22Rv1 (cell line): ENCODE measurements at regions not wholly inside any gene's neighbourhood (a gene's known extent, or its start where the extent isn't known, plus 50 kb on each side); places are given as distances from the start of the nearest gene placed in this dataset.
"Not testable (repeated sequence)": the region's sequence is repeated elsewhere in the genome, so short reads cannot be mapped to it uniquely, and the experiment has no call there.

Experiments
- H3K27ac ChIP-seq: fragments of 450-650 bp; 2 replicates; pipeline ENCODE4 v1.5.1; 2017
- ZFX ChIP-seq: fragments of 450-650 bp; IDR thresholded peaks from 2 replicates; pipeline ENCODE4 v1.6.1; 2017; ENCODE audit warnings: antibody characterized with exemption, borderline replicate concordance
- TF ChIP-seq, protein P1 (sequence below): fragments of 450-650 bp; IDR thresholded peaks from 2 replicates; pipeline ENCODE4 v1.5.1; 2017; ENCODE audit warnings: mild to moderate bottlenecking

DNA sequence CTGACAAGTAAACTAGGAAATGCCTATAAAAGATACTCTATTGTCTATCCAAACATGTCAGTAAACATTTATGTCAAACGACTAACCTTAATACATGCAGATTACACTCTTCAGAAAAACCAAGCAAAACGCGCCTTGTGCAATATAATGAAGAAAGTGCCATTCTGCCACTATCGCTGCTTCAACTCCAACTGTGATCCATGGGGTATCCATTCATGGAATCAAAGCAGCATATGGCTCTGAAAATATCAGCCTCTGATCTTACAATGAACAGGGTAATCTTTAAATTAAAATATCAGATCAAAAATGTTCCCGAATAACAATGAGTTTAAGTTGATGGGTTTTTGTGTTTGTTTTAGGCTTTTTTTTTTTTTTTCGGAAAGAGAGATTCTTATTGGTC is 105.5 kb upstream of the SETMAR start:
- H3K27ac ChIP-seq = no peak overlapping the region
- no peak for TF ChIP-seq ZFX
- TF ChIP-seq, protein P1, sequence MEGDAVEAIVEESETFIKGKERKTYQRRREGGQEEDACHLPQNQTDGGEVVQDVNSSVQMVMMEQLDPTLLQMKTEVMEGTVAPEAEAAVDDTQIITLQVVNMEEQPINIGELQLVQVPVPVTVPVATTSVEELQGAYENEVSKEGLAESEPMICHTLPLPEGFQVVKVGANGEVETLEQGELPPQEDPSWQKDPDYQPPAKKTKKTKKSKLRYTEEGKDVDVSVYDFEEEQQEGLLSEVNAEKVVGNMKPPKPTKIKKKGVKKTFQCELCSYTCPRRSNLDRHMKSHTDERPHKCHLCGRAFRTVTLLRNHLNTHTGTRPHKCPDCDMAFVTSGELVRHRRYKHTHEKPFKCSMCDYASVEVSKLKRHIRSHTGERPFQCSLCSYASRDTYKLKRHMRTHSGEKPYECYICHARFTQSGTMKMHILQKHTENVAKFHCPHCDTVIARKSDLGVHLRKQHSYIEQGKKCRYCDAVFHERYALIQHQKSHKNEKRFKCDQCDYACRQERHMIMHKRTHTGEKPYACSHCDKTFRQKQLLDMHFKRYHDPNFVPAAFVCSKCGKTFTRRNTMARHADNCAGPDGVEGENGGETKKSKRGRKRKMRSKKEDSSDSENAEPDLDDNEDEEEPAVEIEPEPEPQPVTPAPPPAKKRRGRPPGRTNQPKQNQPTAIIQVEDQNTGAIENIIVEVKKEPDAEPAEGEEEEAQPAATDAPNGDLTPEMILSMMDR = no peak

DNA sequence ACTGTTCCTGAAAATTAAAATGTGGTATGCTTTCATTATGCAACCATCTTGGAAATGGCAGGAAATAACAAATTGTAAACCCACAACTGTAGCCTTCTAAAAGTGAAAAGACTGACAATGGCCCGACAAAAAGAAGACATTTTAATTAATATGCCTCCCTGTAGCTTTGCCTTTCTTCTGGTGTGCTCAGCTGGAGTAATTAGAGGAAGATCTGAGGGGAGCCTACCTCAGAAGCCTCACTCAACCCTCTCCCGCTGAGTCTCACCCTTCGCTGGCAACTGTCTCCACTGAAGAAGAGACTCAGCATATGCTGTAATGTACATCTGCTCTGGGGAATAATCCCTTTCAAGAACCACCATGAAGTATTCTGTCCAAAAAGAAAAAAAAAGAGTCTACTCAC is 104.7 kb upstream of the SETMAR start:
- TF ChIP-seq ZFX = no peak
- TF ChIP-seq, protein P1 = no peak
- no peak overlapping the region for H3K27ac ChIP-seq

- not testable (repeated sequence) for H3K27ac ChIP-seq
Measured at GRCh38 chr3:4204776-4205175, 98.4 kb upstream of the SETMAR start.

DNA sequence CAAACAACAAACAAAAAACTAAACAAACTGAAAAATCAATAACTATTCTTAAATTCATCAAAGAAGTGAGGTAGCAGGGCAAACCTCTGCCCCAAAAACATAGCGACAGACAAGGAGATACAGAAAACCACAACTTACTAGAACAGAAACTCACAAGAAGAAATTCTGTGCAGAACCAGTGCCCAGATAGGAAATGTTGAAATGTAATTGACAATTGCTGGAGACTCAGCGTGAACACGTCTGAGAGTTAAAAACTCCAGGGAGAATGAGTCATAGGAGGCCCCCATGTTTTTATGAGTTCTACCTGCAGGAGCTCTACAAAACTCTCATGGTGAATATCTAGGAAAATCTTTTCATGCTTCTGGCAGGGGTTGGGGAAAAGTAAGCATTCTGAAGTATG is 95.5 kb upstream of the SETMAR start:
- H3K27ac ChIP-seq = no peak overlapping the region
- TF ChIP-seq, protein P1 = no peak
- no peak for TF ChIP-seq ZFX

DNA sequence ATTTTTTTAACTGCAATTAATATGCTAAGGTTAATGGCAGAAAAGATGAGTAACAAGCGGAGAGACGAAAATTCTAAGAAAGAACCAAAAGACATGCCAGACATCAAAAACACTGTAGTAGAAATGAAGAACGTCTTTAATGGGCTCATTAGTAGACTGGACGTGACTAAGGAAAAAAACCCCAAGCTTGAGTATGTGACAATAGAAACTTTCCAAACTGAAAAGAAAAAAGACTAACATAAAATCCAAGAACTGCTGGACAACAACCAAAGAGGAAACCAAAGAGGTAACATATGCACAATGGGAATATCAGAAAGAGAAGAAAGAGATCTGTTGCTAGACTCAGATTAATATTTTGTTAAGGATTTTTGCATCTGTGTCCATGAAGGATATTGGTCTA is 94.6 kb upstream of the SETMAR start:
- no peak overlapping the region for H3K27ac ChIP-seq
- TF ChIP-seq, protein P1 = no peak
- no peak for TF ChIP-seq ZFX

DNA sequence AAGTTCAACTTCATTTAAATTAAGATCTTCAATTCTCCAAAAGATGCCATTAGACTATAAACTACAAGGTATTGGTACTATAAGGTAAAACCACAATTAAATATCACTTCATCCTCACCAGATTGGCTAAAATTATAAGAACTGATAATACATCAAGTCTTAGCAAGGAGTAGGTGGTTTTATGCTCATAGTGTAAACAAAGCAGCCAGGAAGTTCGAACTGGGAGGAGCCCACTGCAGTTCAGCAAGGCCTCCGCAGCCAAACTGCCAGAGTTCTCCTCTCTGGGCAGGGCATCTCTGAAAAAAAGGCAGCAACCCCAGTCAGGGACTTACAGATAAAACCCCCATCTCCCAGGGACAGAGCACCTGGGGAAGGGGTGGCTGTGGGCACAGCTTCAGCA is 91.6 kb upstream of the SETMAR start:
- H3K27ac ChIP-seq = no peak overlapping the region
- TF ChIP-seq, protein P1 = no peak
- no peak for TF ChIP-seq ZFX

GRCh38 chr3:4213420-4213819 is 89.7 kb upstream of the SETMAR start:
- H3K27ac ChIP-seq = not testable (repeated sequence)

DNA sequence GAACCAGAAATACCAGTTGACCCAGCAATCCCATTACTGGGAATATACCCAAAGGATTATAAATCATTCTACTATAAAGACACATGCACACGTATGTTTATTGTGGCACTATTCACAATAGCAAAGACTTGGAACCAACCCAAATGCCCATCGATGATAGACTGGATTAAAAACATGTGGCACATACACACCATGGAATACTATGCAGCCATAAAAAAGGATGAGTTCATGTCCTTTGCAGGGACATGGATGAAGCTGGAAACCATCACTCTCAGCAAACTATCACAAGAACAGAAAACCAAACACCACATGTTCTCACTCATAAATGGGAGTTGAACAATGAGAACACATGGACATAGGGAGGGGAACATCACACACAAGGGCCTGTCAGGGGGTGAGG is 86.2 kb upstream of the SETMAR start:
- not testable (repeated sequence) for H3K27ac ChIP-seq

- TF ChIP-seq, protein P1 = no peak
- TF ChIP-seq ZFX = no peak
Measured at GRCh38 chr3:4218456-4219226, 84.5 kb upstream of the SETMAR start.

More at GRCh38 chr3:4218456-4219226, 84.5 kb upstream of the SETMAR start:
- H3K27ac ChIP-seq = no peak overlapping the region
